Right lobe of liver (tissue), 4 donors: ENCODE measurements at regions not wholly inside any gene's neighbourhood (a gene's known extent, or its start where the extent isn't known, plus 50 kb on each side); places are given as distances from the start of the nearest gene placed in this dataset.

Source experiments
- POLR2A ChIP-seq: fragments of 450-650 bp; IDR thresholded peaks from one replicate; pipeline ENCODE4 v1.6.1; 2017; ENCODE audit warnings: antibody characterized with exemption, mild to moderate bottlenecking
- TF ChIP-seq, protein P1 (sequence below), 4 donors: fragments of 200-600 bp in 3 of 4; fragments of 450-650 bp in 1 of 4; IDR thresholded peaks; one replicate each; pipeline versions ENCODE4 v1.5.1 to v1.8.0; 2016 to 2022; ENCODE audit warnings: antibody characterized with exemption in 4 of 4, mild to moderate bottlenecking in 2 of 4
- donor health status: DM: no; HTN: no; CAD: no.
- donor health status: DM: no; HTN: no; CAD: no.
- donor health status: DM: no; HTN: yes; CAD: no.

DNA sequence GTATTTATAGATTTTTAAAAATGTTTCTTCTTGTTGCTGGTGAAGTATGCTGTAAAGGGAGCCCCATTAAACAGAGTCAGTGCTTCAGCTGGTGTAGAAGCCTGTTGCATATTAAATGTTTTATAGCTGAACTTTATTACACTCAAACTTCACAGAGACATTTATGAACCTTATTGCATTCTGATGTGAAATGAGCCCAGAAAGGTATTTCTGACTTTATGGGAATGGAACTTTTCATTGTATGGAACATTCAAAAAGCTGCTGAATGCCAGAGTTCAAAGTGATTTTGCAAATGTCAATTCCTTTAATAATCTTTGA is 329.3 kb upstream of the RASGRP1 start:
- TF ChIP-seq, protein P1, sequence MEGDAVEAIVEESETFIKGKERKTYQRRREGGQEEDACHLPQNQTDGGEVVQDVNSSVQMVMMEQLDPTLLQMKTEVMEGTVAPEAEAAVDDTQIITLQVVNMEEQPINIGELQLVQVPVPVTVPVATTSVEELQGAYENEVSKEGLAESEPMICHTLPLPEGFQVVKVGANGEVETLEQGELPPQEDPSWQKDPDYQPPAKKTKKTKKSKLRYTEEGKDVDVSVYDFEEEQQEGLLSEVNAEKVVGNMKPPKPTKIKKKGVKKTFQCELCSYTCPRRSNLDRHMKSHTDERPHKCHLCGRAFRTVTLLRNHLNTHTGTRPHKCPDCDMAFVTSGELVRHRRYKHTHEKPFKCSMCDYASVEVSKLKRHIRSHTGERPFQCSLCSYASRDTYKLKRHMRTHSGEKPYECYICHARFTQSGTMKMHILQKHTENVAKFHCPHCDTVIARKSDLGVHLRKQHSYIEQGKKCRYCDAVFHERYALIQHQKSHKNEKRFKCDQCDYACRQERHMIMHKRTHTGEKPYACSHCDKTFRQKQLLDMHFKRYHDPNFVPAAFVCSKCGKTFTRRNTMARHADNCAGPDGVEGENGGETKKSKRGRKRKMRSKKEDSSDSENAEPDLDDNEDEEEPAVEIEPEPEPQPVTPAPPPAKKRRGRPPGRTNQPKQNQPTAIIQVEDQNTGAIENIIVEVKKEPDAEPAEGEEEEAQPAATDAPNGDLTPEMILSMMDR (IDR thresholded peaks at IDR 0.05) = no peak
- TF ChIP-seq POLR2A = no peak
